NCI-H1092 (cell line): ENCODE measurements at regions not wholly inside any gene's neighbourhood (a gene's known extent, or its start where the extent isn't known, plus 50 kb on each side); places are given as distances from the start of the nearest gene placed in this dataset.

Experiments used
- DNase-seq: peaks from one replicate; lab custom pipeline; 2025; lab: John Stamatoyannopoulos, UW

DNA sequence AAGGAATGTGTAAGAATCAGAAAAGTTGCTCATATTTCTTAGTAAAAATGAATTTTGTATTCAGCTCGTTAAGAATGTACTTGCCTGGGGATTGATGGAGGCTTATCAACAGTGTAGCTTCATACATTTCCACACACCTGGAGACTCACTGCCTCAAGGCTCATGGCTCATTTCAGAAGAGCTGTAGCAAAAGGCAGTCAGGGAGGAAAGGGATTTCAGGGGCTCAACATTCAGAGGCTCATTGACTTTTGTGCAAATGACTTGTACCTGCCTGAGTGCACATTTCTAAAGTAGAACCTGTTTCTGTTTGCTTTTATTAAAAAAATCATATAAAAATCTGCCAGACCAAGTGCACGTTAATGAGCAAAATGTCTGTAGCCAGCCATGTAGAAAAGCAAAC, 304.4 kb downstream of the KCNS3 start:
- no peak for DNase-seq

- DNase-seq = no peak
Measured at GRCh38 chr2:18180912-18181311, 302.4 kb downstream of the KCNS3 start.

DNA sequence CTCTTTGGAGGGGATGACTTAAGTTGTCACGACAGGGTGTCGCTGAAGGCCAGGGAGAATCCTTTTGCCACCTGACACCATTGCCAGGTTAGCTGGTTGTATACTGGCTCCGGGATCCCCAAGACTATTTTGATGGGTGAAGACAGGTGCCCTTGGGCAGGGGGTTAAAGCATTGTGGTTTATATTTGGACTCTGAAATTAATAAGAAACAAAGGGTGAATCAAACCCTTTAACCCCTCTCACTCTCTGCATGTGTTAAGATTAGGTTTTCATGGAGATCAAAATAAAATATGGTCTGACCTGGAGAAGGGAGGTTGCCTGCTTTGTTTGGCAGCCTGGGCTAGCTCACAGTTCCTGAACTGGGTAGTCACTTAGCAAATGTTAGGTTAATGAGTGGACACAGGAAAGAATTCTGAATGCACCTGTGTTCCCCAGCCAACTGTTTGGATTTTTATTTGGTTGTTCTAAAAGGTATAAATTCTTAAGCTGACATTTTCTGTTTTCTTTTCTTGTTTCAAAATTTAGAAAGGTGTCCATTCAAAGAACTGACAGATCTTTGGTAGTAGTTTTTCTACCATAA, 301.7 kb downstream of the KCNS3 start:
- DNase-seq = no peak

DNA sequence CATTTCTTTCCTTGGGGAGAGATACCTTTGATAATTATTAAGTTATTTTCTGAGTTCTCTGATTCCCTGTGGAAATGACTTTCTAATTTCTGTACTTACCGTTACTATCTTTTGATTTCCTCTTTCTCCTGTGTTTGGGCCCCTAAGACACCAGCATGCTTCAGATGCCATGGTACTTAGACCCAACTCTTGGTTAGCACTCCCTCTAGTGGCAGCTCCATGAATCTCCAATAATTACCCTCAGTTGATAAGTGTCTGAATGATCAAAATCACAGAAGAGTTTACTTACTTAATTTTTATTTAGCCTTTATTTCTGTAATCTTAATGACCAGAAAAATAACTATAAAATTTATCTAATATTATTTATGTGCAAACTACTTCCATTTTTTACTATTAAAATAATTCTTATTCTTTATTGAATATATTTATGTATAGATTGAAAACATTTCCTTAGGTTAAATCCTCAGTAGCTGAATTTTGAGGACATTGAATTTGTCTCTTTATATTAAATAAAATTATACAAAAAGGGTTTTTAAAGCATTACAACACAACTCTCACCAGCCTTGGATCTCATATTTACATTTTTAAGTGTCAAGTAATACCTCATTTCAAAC, 300.4 kb downstream of the KCNS3 start:
- no peak for DNase-seq

- DNase-seq = no peak
Measured at GRCh38 chr2:18176679-18177215, 298.3 kb downstream of the KCNS3 start.

- no peak for DNase-seq
Measured at GRCh38 chr2:18172607-18173006, 294.1 kb downstream of the KCNS3 start.

- DNase-seq = no peak
Measured at GRCh38 chr2:18171191-18172139, 293.0 kb downstream of the KCNS3 start.

DNA sequence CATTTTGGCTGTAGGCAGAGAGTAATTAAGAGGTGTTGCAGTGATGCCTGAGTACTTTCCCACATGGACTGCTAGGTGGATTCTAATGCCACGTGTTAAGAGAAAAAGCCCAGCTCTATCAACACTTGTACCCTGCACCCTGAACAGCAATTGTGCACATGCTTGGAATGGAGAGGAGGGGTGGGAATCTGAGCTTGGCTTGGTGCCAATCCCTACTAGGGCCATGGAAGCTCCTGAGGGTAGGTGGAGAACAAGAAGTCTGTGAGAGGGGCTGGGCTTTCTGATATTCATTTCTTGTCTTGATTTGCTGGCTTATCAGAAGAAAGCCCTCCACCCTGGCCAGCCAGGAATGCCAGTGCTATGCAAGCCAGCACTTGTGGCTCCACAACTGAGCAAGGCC, 292.2 kb downstream of the KCNS3 start:
- no peak for DNase-seq

- DNase-seq = no peak
Measured at GRCh38 chr2:18169893-18170175, 291.4 kb downstream of the KCNS3 start.

GRCh38 chr2:18169121-18169892, 290.8 kb downstream of the KCNS3 start:
- DNase-seq = no peak

- DNase-seq = no peak
Measured at GRCh38 chr2:18167871-18168270, 289.4 kb downstream of the KCNS3 start.

- DNase-seq = no peak
Measured at GRCh38 chr2:18161681-18162080, 283.2 kb downstream of the KCNS3 start.

DNA sequence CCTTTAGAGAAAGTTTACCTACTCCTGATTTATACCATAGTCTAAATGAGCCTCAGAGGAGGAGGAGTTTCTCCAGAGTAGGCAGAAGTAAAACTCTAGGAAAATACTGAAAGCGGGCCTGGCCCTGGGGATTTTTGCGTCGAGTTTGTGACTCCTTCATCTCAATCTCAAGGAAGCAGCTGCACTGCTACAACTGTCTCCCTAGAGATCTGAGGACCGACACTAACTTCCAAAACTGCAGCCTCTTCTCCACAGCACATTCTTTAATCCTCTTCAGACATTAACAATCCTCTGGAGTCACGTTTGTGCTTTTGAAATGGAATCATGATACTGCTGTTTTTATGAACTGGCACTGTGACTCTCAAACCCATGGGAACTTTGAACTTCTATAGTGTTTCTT, 281.4 kb downstream of the KCNS3 start:
- DNase-seq = no peak

GRCh38 chr2:18156421-18156820, 278.0 kb downstream of the KCNS3 start:
- no peak for DNase-seq

DNA sequence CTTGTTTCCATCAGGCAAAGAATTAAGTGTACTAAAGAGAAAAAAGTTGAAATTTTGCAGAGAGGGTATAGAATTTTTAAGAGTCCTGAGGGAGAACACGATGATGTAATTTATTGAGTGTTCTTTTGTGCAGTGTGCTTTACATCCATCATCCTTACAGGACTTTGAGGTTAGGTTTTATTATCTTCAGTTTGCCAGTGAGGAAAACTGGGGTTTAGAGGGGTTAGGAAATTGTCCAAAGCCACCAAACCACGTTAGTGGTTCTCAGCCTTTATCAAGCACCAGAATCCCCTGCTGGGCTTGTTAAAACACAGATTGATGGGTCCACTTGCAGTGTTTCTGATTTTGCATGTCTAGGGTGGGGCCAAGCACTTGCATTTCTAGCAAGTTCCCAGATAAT, 277.5 kb downstream of the KCNS3 start:
- no peak for DNase-seq

GRCh38 chr2:18154812-18155211, 276.3 kb downstream of the KCNS3 start:
- no peak for DNase-seq

- no peak for DNase-seq
Measured at GRCh38 chr2:18154259-18154658, 275.8 kb downstream of the KCNS3 start.

DNA sequence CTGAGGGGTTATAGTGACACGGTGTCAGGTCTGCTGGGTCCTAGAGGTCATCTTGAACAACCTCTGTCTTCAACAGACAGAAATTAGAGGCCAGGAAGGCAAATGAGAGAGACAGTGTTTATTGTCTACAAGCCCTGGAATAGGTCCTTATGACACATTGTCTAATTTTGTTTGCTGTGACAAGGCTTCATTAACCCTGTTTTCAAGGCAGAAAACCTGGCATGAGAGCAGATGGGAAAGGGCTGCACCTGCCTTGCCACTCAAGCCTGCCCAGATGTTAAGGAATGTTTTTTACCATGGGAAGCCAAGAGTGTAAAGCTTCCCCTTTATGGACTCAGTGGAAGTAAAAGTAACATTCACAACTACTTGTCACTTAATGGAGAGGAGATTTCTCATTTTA, 275.3 kb downstream of the KCNS3 start:
- DNase-seq = no peak

DNA sequence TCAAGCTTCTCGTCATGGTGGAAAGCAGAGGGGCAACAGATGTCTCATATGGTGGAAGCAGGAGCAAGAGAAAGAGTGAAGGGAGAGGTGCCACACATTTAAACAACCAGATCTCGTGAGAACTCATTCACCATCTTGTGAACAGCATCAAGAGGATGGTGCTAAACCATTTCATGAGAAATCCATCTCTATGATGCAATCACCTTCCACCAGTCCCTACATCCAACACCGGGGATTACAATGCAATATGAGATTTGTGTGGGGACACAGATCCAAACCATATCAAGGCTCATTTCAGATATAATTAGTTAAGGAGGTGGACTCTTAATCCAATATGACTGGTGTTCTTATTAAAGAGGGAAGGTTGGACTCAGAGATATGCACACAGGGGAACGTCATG, 272.8 kb downstream of the KCNS3 start:
- DNase-seq = no peak

- peak; percentile 19 for DNase-seq
Measured at GRCh38 chr2:18149660-18150246, 271.3 kb downstream of the KCNS3 start.

DNA sequence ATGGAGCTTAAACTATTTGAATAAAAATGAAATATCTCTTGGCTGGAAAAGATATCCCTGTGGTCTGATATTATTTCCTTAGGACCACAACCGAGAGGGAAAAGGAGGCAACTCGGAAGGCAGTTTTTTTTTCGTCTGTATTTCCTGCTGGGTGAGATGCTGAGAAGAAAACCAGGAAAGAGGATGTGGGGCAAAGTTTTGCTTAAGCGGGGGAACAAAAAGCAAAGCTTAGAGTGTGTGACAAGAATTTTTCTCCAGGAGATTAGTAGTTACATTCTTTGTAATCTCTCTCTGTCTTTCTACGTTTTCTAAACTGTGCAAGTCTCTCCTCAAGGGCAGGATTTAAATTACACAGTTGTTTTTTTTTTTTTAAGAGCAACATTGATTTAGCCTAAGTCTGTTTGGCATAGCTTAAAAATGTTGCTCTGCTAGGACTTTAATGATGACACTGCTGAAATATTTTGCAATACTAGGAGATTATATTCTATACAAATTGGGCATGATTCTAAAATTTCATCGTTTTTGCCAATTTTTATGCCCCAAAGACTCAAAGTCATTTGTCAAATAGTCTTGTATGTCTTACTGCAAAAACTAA, 258.5 kb downstream of the KCNS3 start:
- no peak for DNase-seq

DNA sequence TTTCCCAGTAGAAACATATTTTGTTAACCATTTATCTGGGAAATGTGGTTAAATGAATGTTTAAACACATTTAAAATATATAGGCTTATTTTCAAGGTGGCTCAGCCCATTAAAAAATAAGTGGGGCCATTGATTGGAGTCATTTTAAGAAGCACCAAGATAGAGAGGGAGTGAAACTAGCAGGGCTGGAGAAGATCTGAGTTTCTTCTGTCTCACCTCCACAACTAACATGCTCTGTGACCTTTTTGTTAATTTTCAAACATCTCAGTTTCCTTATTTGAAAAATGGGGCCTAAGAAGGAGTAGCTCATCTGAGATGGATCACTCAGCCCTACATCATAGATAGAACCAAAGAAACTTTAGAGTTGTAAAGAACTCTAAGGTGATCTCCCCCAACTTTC, 254.8 kb downstream of the KCNS3 start:
- DNase-seq = no peak
